ENCODE measurements at regions not wholly inside any gene's neighbourhood (a gene's known extent, or its start where the extent isn't known, plus 50 kb on each side); places are given as distances from the start of the nearest gene placed in this dataset.

GRCh38 chr5:125528881-125529280 lies 782.4 kb upstream of the ZNF608 start:
- Mint-ChIP-seq H3K27ac (no peak overlapping the region), H3K27me3 (ENCODE audit: insufficient read depth) (no peaks in the 10 kb centered on the region), H3K36me3 (ENCODE audit: low read depth) (no peaks in the 10 kb centered on the region), H3K4me1 (ENCODE audit: low read depth) (no peaks in the 10 kb centered on the region), H3K4me3 (no peak overlapping the region), H3K9me3 (peaks cover 2% of the 10 kb centered on the region; the same call in 1 of the 2 replicates)
- DNase-seq: no peak
- TF ChIP-seq, protein P1, sequence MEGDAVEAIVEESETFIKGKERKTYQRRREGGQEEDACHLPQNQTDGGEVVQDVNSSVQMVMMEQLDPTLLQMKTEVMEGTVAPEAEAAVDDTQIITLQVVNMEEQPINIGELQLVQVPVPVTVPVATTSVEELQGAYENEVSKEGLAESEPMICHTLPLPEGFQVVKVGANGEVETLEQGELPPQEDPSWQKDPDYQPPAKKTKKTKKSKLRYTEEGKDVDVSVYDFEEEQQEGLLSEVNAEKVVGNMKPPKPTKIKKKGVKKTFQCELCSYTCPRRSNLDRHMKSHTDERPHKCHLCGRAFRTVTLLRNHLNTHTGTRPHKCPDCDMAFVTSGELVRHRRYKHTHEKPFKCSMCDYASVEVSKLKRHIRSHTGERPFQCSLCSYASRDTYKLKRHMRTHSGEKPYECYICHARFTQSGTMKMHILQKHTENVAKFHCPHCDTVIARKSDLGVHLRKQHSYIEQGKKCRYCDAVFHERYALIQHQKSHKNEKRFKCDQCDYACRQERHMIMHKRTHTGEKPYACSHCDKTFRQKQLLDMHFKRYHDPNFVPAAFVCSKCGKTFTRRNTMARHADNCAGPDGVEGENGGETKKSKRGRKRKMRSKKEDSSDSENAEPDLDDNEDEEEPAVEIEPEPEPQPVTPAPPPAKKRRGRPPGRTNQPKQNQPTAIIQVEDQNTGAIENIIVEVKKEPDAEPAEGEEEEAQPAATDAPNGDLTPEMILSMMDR (IDR thresholded peaks at IDR 0.05): no peak

- Mint-ChIP-seq H3K4me3 (no peak overlapping the region), H3K4me1 (ENCODE audit: low read depth) (no peaks in the 10 kb centered on the region), H3K27ac (no peak overlapping the region), H3K36me3 (ENCODE audit: low read depth) (no peaks in the 10 kb centered on the region), H3K9me3 (peaks cover 8% of the 10 kb centered on the region; the same call in 1 of the 2 replicates), H3K27me3 (ENCODE audit: insufficient read depth) (no peaks in the 10 kb centered on the region)
- no peak for DNase-seq
- TF ChIP-seq, protein P1 (IDR thresholded peaks at IDR 0.05): no peak
Observed at GRCh38 chr5:125530833-125531615, 784.6 kb upstream of the ZNF608 start.

GRCh38 chr5:125536095-125536494 lies 789.7 kb upstream of the ZNF608 start:
- DNase-seq: no peak
- no peak overlapping the region for H3K4me3 Mint-ChIP-seq
- H3K9me3 Mint-ChIP-seq: peaks cover 28% of the 10 kb centered on the region
- TF ChIP-seq, protein P1 (IDR thresholded peaks at IDR 0.05): no peak
- H3K27me3 Mint-ChIP-seq (ENCODE audit: insufficient read depth): no peaks in the 10 kb centered on the region
- H3K27ac Mint-ChIP-seq: no peak overlapping the region
- H3K36me3 Mint-ChIP-seq (ENCODE audit: low read depth): no peaks in the 10 kb centered on the region
- H3K4me1 Mint-ChIP-seq (ENCODE audit: low read depth): no peaks in the 10 kb centered on the region

- Mint-ChIP-seq H3K4me3 (no peak overlapping the region), H3K36me3 (ENCODE audit: low read depth) (no peaks in the 10 kb centered on the region), H3K9me3 (peaks cover 30% of the 10 kb centered on the region), H3K4me1 (ENCODE audit: low read depth) (no peaks in the 10 kb centered on the region), H3K27me3 (ENCODE audit: insufficient read depth) (no peaks in the 10 kb centered on the region), H3K27ac (no peak overlapping the region)
- DNase-seq: no peak
- TF ChIP-seq, protein P1 (IDR thresholded peaks at IDR 0.05): no peak
Observed at GRCh38 chr5:125536582-125536981, 790.1 kb upstream of the ZNF608 start.

GRCh38 chr5:125537661-125538060 lies 791.2 kb upstream of the ZNF608 start:
- TF ChIP-seq, protein P1 (IDR thresholded peaks at IDR 0.05): no peak
- Mint-ChIP-seq H3K9me3 (peaks cover 30% of the 10 kb centered on the region), H3K4me1 (ENCODE audit: low read depth) (no peaks in the 10 kb centered on the region), H3K4me3 (no peak overlapping the region), H3K27me3 (ENCODE audit: insufficient read depth) (no peaks in the 10 kb centered on the region), H3K36me3 (ENCODE audit: low read depth) (no peaks in the 10 kb centered on the region), H3K27ac (no peak overlapping the region)
- DNase-seq: no peak

Data from HFFc6 (cell line).